ENCODE measurements at regions not wholly inside any gene's neighbourhood (a gene's known extent, or its start where the extent isn't known, plus 50 kb on each side); places are given as distances from the start of the nearest gene placed in this dataset.

DNA sequence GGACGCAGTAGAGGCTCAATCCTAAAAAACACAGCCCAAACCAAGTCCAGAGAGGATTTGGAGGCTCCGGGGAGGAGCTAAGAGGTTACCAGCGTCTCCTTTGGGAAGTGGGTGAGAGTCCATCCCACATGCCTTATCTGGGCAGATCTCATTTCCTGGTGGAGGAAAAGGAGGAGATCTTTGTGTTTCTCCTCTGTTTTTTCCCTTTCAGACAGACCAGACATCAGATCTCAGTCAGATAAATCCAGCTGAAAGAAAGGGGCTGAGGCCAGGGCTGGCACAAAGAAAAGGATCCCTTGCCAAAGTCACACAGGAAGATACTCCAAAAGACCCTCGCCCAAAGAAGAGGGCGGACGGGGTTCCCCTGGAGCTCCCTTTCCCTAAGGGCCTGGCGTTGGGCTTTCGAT lies 58.3 kb upstream of the COMTD1 start:
- no peak for FAIRE-seq

DNA sequence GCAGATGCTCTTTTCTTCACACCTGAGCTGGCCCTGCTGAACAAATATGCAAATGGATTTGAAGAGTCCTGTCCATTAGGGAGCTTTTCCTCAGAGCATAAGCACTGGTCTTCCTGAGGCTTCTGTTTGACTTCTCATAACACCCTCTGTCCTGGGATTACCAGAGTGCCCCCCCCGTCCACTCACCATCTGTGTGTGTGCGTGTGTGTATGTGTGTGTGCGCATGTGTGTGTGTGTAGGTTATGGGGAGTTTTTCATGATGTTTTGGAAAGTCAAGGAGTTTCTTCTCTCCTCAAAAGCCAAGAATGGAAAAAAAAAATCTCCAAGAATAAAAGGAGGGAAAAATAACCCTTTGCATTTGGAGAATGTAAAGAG lies 57.7 kb upstream of the COMTD1 start:
- FAIRE-seq, result no peak

DNA sequence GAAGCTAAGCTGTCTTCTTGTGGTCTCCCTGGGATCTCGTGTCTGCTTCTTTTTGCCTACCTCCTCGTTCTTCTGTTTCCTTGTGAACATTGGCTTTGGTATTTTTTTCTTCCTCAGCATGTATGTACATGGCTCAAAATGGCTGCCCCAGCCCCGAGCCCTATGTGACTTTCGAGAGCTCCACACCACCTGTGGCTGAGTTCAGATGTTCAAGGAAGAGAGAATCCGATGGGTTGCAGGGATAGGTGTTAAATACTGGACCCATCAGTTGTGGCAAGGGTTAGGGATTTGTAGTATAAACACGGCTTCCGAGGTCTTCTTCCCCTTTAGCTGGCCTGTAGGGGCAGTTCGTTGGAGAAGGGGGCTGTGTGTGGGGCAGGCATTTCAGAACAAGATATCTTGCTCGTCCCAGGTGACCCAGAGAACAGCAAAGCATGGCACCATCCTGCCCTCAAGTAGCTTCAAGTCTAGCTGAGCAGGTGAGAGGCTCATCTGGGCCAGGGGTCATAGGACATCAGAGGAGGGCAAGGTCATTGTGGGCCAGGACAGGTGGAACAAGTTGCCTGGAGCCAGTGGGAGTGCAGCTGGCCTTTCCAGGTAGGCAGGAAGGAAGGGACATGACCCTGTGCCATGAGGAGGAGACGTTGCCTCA lies 57.2 kb upstream of the COMTD1 start:
- no peak for FAIRE-seq

DNA sequence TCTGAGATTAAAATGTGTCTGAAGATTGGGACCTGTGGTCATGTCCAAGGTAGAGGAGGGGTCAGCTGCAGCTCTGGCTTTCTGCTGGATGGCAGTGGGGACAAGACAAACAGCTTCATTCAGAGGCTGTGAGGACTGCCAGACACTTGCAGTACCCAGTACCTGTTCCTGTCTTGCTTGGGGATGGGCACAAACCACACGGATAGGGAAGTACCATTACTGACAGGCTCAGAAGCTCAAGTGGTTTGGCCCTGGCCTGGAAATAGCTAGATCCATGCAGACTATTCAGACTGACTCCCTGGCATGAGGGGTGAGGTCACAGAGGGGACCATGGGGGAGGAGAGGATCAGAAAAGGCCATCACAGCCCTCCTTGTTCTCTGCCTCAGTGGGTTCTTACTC lies 56.0 kb upstream of the COMTD1 start:
- no peak for FAIRE-seq

DNA sequence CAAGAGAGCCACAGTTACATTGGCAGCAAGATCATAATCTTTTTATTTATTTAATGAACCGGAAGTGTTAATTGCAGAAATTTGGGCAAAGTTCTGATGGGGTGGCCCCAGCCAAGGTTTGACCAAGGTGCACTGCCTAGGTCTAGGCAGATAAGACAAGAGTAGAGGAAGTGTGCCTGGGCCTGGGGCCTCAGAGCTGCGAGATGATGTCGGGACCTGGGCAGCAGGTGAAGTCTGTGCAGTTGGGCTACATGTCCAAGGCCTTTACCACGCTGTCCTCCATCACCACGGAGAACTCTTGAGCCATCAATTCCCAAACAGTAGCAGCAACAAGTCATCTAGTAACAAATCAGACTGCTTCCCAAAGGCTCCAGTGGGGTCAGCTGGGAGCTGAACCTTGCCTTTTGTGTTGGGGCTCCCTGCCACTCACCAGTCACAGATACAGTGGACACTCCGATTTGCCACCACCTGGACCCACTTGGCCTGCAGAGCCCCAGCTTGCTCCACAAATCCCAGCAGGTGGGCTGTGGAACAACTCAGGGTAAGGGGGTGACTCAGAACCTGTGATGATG lies 52.5 kb upstream of the COMTD1 start:
- no peak for FAIRE-seq

DNA sequence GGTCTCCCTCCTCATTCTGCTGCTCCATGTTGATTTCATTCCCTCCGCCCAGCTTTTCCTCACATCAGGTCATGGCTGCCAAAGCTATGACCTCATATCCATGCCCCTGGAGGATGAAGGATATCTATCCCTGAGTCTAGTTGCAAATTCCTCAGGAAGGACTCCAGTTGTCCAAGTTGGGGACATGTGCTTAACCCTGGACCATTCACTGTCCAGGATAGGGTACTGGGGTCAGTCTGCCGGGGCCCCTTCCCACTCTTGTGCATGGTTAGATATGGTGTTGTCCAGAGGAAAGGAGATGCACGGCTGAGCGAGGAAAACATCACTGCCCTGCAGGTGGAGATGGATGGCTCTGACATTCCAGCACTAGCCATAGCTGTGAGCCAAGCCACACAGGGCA lies 51.9 kb upstream of the COMTD1 start:
- no peak for FAIRE-seq

DNA sequence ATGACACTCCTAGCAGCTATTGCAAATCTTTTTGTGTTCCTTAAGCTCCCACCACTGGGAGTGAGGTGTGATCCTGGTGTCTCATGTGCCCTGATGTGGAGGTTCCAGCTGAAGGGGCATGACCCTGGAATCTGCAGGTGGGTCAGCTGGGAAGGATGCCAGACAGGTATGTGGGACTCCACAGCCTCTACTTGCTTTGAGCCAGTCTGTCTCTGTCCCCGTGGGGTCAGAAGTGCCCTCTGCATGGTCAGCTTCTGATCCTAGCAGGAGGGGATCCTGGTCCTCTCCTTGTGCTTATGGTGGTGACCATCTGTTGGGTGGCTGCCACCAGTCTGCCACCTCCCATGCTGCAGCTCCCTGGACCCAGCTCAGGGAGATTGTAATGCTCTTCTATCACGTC lies 51.1 kb upstream of the COMTD1 start:
- no peak for FAIRE-seq

Measured in TTC549 (cell line).